HepG2 (cell line): ENCODE measurements at regions not wholly inside any gene's neighbourhood (a gene's known extent, or its start where the extent isn't known, plus 50 kb on each side); places are given as distances from the start of the nearest gene placed in this dataset.
"Not testable (repeated sequence)": the region's sequence is repeated elsewhere in the genome, so short reads cannot be mapped to it uniquely, and the experiment has no call there.

ENCODE experiments used
- ATAC-seq: fragments of 200-7000 bp; cut with Tn5 transposase; 3 replicates; pipeline ENCODE4 v1.9.1; 2020; ENCODE audit warnings: mild to moderate bottlenecking, moderate library complexity
- BruUV-seq: library from RNA; stranded (reverse); fragments of 400-500 nt; replicated peaks from 2 replicates; lab custom pipeline; 2021; lab: Mats Ljungman, UMichigan
- CTCF ChIA-PET: fragments of 300-600 bp; formaldehyde crosslinking; extraction: SDS; loops from one replicate; lab custom pipeline; 2021; ENCODE audit warnings: low total read pairs, inconsistent platforms, low intra/inter-chr PET ratio; lab: Yijun Ruan, JAX
- POLR2A ChIA-PET: fragments of 350-600 bp; sonication (Branson Sonifier 250); formaldehyde crosslinking; loops from one replicate; lab custom pipeline; 2020; ENCODE audit warnings: antibody characterized with exemption, inconsistent platforms; lab: Yijun Ruan, JAX
- DNase-seq: peaks from one replicate; pipeline ENCODE4 v3.0.0-alpha.2; 2015; ENCODE audit warnings: low spot score
- FAIRE-seq: peaks from 3 replicates; lab custom pipeline; 2011; peaks lifted over from hg19 to GRCh38; lab: Jason Lieb, UNC
- H2AFZ ChIP-seq: one replicate; pipeline ENCODE4 v1.6.1; 2011; ENCODE audit warnings: low read length, inconsistent platforms
- H3K27ac ChIP-seq: fragments of 300-600 bp; 3 replicates; pipeline ENCODE4 v1.8.0; 2011; ENCODE audit warnings: mixed run types, mild to moderate bottlenecking, mixed read lengths, low read length, inconsistent platforms; ENCODE audit not compliant: insufficient read depth; ENCODE audit errors: extremely low read length
- H3K27me3 ChIP-seq, 2 experiments: fragments of 200-600 bp in 1 of 2; 2 replicates in 1 of 2; 3 replicates in 1 of 2; pipeline versions ENCODE4 v1.6.0 to v1.8.0; 2011; ENCODE audit warnings: low read length in 2 of 2, mild to moderate bottlenecking in 2 of 2, moderate library complexity in 2 of 2, inconsistent platforms in 1 of 2; ENCODE audit not compliant: insufficient read depth in 2 of 2, control insufficient read depth in 1 of 2
- H3K36me3 ChIP-seq, 2 experiments: fragments of 200-600 bp in 1 of 2; replicated peaks in 1 of 2; 2 replicates in 1 of 2; 3 replicates in 1 of 2; pipeline versions ENCODE4 v1.5.1 to v1.8.0; 2011; ENCODE audit warnings: low read length in 2 of 2, inconsistent platforms in 1 of 2; ENCODE audit not compliant: insufficient read depth in 2 of 2, control insufficient read depth in 1 of 2
- H3K4me1 ChIP-seq: 2 replicates; pipeline ENCODE4 v1.5.1; 2012; ENCODE audit warnings: low read length, inconsistent platforms; ENCODE audit not compliant: insufficient read depth
- H3K4me2 ChIP-seq: 2 replicates; pipeline ENCODE4 v1.6.0; 2011; ENCODE audit warnings: low read depth, low read length, inconsistent platforms
- H3K4me3 ChIP-seq, 3 experiments: fragments of 200-600 bp in 1 of 3; sonication (generic), shearing (Covaris generic) in 1 of 3; replicated peaks in 1 of 3; 2 replicates each; pipeline ENCODE4 v1.5.1; 2011 to 2016; ENCODE audit warnings: low read length in 3 of 3, inconsistent platforms in 2 of 3, low read depth in 2 of 3, mild to moderate bottlenecking in 2 of 3, control low read depth in 1 of 3, mixed read lengths in 1 of 3; ENCODE audit not compliant: insufficient read depth in 1 of 3
- H3K79me2 ChIP-seq: one replicate; pipeline ENCODE4 v1.6.1; 2011; ENCODE audit warnings: low read length, inconsistent platforms; ENCODE audit not compliant: insufficient read depth
- H3K9ac ChIP-seq: 2 replicates; pipeline ENCODE4 v1.6.0; 2011; ENCODE audit warnings: mild to moderate bottlenecking, low read depth, low read length, inconsistent platforms; ENCODE audit not compliant: insufficient read depth
- H3K9me3 ChIP-seq: 2 replicates; pipeline ENCODE4 v1.5.1; 2012; ENCODE audit warnings: mild to moderate bottlenecking, low read length
- H4K20me1 ChIP-seq: 2 replicates; pipeline ENCODE4 v1.6.0; 2011; ENCODE audit warnings: inconsistent platforms, mild to moderate bottlenecking, low read length, moderate library complexity; ENCODE audit not compliant: insufficient read depth
- ARID5B ChIP-seq: IDR thresholded peaks from 2 replicates; pipeline ENCODE4 v1.4.0; 2020; ENCODE audit warnings: mild to moderate bottlenecking, missing genetic modification reagents
- ATF3 ChIP-seq: sonication (generic); formaldehyde crosslinking; IDR thresholded peaks from 2 replicates; pipeline ENCODE4 v1.4.0; 2020; ENCODE audit warnings: missing genetic modification reagents
- ATF7 ChIP-seq, 2 experiments: fragments of 450-650 bp in 1 of 2; sonication (generic) in 1 of 2; formaldehyde crosslinking in 1 of 2; IDR thresholded peaks; 2 replicates each; pipeline versions ENCODE4 v1.4.0 to v1.6.1; 2016 to 2020; ENCODE audit warnings: antibody characterized with exemption in 1 of 2, mild to moderate bottlenecking in 1 of 2, missing genetic modification reagents in 1 of 2
- CEBPB ChIP-seq: IDR thresholded peaks from 2 replicates; pipeline ENCODE4 v1.6.1; 2011; ENCODE audit warnings: low read depth, low read length, improper control_type of control experiment, borderline replicate concordance
- CEBPG ChIP-seq: IDR thresholded peaks from 2 replicates; pipeline ENCODE4 v1.6.1; 2016
- CREB1 ChIP-seq, 2 experiments: fragments of 450-650 bp in 1 of 2; IDR thresholded peaks; 2 replicates each; pipeline ENCODE4 v1.6.1; 2016 to 2017; ENCODE audit warnings: control low read depth in 1 of 2, mild to moderate bottlenecking in 1 of 2, missing compliant biosample characterization in 1 of 2, missing genetic modification characterization in 1 of 2
- FOXK1 ChIP-seq: sonication (generic); formaldehyde crosslinking; IDR thresholded peaks from 2 replicates; pipeline ENCODE4 v1.4.0; 2020; ENCODE audit warnings: low read depth, missing genetic modification reagents, borderline replicate concordance
- NR2F1 ChIP-seq, 2 experiments: fragments of 450-650 bp in 1 of 2; formaldehyde crosslinking in 1 of 2; IDR thresholded peaks; 2 replicates each; pipeline versions ENCODE4 v1.5.0 to v1.6.1; 2016 to 2020; ENCODE audit warnings: mild to moderate bottlenecking in 1 of 2, missing compliant biosample characterization in 1 of 2, missing genetic modification reagents in 1 of 2, moderate library complexity in 1 of 2
- RARA ChIP-seq: IDR thresholded peaks from 2 replicates; pipeline ENCODE4 v1.6.1; 2016; ENCODE audit warnings: missing genetic modification reagents, missing compliant biosample characterization
- TBL1XR1 ChIP-seq: fragments of 150-350 bp; IDR thresholded peaks from 2 replicates; pipeline ENCODE4 v1.6.1; 2014; ENCODE audit warnings: borderline replicate concordance, low read length; ENCODE audit not compliant: partially characterized antibody
- WGBS: methylation state at CpG from one replicate; pipeline ENCODE4 v1.1.6; 2017; ENCODE audit warnings: low lambda C conversion rate; 5-methylcytosine and 5-hydroxymethylcytosine counted together
- in situ Hi-C: cut with HindIII; loops from 2 replicates; pipeline ENCODE4 v1.10.0; 2017; ENCODE audit warnings: low pct_unique_long_range_greater_than_20kb; ENCODE audit not compliant: extremely low pct_ligation_motif_present
- intact Hi-C: fragments of 100-400 bp; cut with micrococcal nuclease; formaldehyde crosslinking; loops from one replicate; pipeline ENCODE4 v1.10.0; 2022; ENCODE audit not compliant: unreplicated experiment

- Histone ChIP-seq H3K4me1 (peaks cover 19% of the 10 kb centered on the region; the same call in 1 of the 2 replicates), H3K9me3 (peaks cover 17% of the 10 kb centered on the region)
- H3K4me2 ChIP-seq, DNase-seq, H4K20me1 ChIP-seq, intact Hi-C loops, H3K9ac ChIP-seq, H3K79me2 ChIP-seq, ATAC-seq, CTCF ChIA-PET, BruUV-seq, H3K27ac ChIP-seq, in situ Hi-C loops, POLR2A ChIA-PET, FAIRE-seq, H2AFZ ChIP-seq, H3K4me3 ChIP-seq, H3K27me3 ChIP-seq, H3K36me3 ChIP-seq: not testable (repeated sequence)
- WGBS: 20% methylated on average over 4 of the region's 4 CpGs
Measured at GRCh38 chr18:104264-104663, 54.1 kb upstream of the USP14 start.

GRCh38 chr18:105161-106053, 53.0 kb upstream of the USP14 start:
- H4K20me1 ChIP-seq; in situ Hi-C loops; CTCF ChIA-PET; H3K4me3 ChIP-seq; H3K9ac ChIP-seq; H2AFZ ChIP-seq; H3K27ac ChIP-seq; BruUV-seq; H3K36me3 ChIP-seq; ATAC-seq; POLR2A ChIA-PET; H3K79me2 ChIP-seq; H3K27me3 ChIP-seq; H3K4me2 ChIP-seq; FAIRE-seq; intact Hi-C loops; TF ChIP-seq CREB1, ATF7 (CRISPR knock-in tag; IDR thresholded peaks at IDR 0.05): not testable (repeated sequence)
- WGBS: 64% methylated on average over 6 of the region's 7 CpGs
- peak; percentile 59 for DNase-seq
- H3K9me3 ChIP-seq: peaks cover 22% of the 10 kb centered on the region
- peaks cover 26% of the 10 kb centered on the region; the same call in 1 of the 2 replicates for H3K4me1 ChIP-seq
- peak; percentile 82 for TF ChIP-seq RARA (CRISPR knock-in tag)
- TF ChIP-seq ATF3: 0 out of 2 replicates have a peak, but pooled peaks have one; percentile 16
- peak; percentile 64; the same call in 1 of the 2 replicates for TF ChIP-seq CEBPB
- peak; percentile 40 for TF ChIP-seq TBL1XR1
- peak; percentile 78; the same call in 1 of the 2 replicates for TF ChIP-seq FOXK1 (CRISPR knock-in tag)
- peak; percentile 68; the same call in 1 of the 2 replicates for TF ChIP-seq CEBPG (CRISPR knock-in tag)
- peak; percentile 21; the same call in 1 of the 2 replicates for TF ChIP-seq CREB1 (IDR thresholded peaks at IDR 0.05)
- peak; percentile 33; the same call in 1 of the 2 replicates for TF ChIP-seq ATF7 (IDR thresholded peaks at IDR 0.05)
- 0 out of 2 replicates have a peak, but pooled peaks have one; percentile 2 for TF ChIP-seq ARID5B (CRISPR knock-in tag)
- peak in 1 of 2 experiments; percentile 67; a peak in 2 of 4 replicates for TF ChIP-seq NR2F1 (CRISPR knock-in tag; IDR thresholded peaks at IDR 0.05)
